Posterior vena cava (tissue), 2 donors: ENCODE measurements at regions not wholly inside any gene's neighbourhood (a gene's known extent, or its start where the extent isn't known, plus 50 kb on each side); places are given as distances from the start of the nearest gene placed in this dataset.

Source experiments
- DNase-seq: peaks from one replicate; pipeline ENCODE4 v3.0.0-alpha.2; 2020; ENCODE audit warnings: low spot score
- intact Hi-C, 2 donors: fragments of 100-400 bp; cut with DNase I; formaldehyde crosslinking; loops; one replicate each; pipeline versions ENCODE4 v1.14.1 to v1.14.2; 2022 to 2023
- donor health status: DM: yes; HTN: yes; CAD: no.
- donor health status: DM: yes; HTN: yes; CAD: no.

GRCh38 chr4:41446391-41446790 lies 91.6 kb upstream of the LIMCH1 start:
- intact Hi-C loops = no loop called here
- no peak for DNase-seq

- DNase-seq = no peak
- intact Hi-C loops = no loop called here
These were observed 90.8 kb upstream of the LIMCH1 start for GRCh38 chr4:41446981-41447725.

- intact Hi-C loops = no loop called here
- DNase-seq = no peak
These were observed 89.0 kb upstream of the LIMCH1 start for GRCh38 chr4:41448934-41449333.

GRCh38 chr4:41451961-41452360 lies 86.0 kb upstream of the LIMCH1 start:
- no peak for DNase-seq
- intact Hi-C loops = no loop called here

GRCh38 chr4:41452484-41453225 lies 85.3 kb upstream of the LIMCH1 start:
- no peak for DNase-seq
- intact Hi-C loops = no loop called here

GRCh38 chr4:41454423-41454822 lies 83.5 kb upstream of the LIMCH1 start:
- intact Hi-C loops = no loop called here
- DNase-seq = no peak

GRCh38 chr4:41455206-41455605 lies 82.8 kb upstream of the LIMCH1 start:
- no peak for DNase-seq
- intact Hi-C loops = no loop called here

- no peak for DNase-seq
- intact Hi-C loops = no loop called here
These were observed 81.3 kb upstream of the LIMCH1 start for GRCh38 chr4:41456559-41457101.

- intact Hi-C loops = no loop called here
- no peak for DNase-seq
These were observed 79.3 kb upstream of the LIMCH1 start for GRCh38 chr4:41458689-41459088.

GRCh38 chr4:41460641-41461040 lies 77.3 kb upstream of the LIMCH1 start:
- DNase-seq = no peak
- intact Hi-C loops = no loop called here

- intact Hi-C loops = no loop called here
- no peak for DNase-seq
These were observed 76.1 kb upstream of the LIMCH1 start for GRCh38 chr4:41461780-41462307.

- intact Hi-C loops = no loop called here
- no peak for DNase-seq
These were observed 72.7 kb upstream of the LIMCH1 start for GRCh38 chr4:41465146-41465761.

- DNase-seq = no peak
- intact Hi-C loops = no loop called here
These were observed 71.7 kb upstream of the LIMCH1 start for GRCh38 chr4:41466249-41466648.

GRCh38 chr4:41468122-41468521 lies 69.8 kb upstream of the LIMCH1 start:
- intact Hi-C loops = no loop called here

GRCh38 chr4:41471126-41472071 lies 66.6 kb upstream of the LIMCH1 start:
- DNase-seq = no peak
- intact Hi-C loops = no loop called here

More at GRCh38 chr4:41468122-41468521, 69.8 kb upstream of the LIMCH1 start:
- DNase-seq = no peak

GRCh38 chr4:41472081-41472480 lies 65.9 kb upstream of the LIMCH1 start:
- intact Hi-C loops = no loop called here
- DNase-seq = no peak

GRCh38 chr4:41473176-41473575 lies 64.8 kb upstream of the LIMCH1 start:
- intact Hi-C loops = no loop called here
- no peak for DNase-seq

- DNase-seq = no peak
- intact Hi-C loops = no loop called here
These were observed 62.6 kb upstream of the LIMCH1 start for GRCh38 chr4:41475402-41475801.

GRCh38 chr4:41476310-41476885 lies 61.6 kb upstream of the LIMCH1 start:
- no peak for DNase-seq
- intact Hi-C loops = no loop called here
